ENCODE measurements at regions not wholly inside any gene's neighbourhood (a gene's known extent, or its start where the extent isn't known, plus 50 kb on each side); places are given as distances from the start of the nearest gene placed in this dataset.

GRCh38 chr18:39753178-39753577 is 2187.6 kb upstream of the CELF4 start:
- DNase-seq, result no peak

DNA sequence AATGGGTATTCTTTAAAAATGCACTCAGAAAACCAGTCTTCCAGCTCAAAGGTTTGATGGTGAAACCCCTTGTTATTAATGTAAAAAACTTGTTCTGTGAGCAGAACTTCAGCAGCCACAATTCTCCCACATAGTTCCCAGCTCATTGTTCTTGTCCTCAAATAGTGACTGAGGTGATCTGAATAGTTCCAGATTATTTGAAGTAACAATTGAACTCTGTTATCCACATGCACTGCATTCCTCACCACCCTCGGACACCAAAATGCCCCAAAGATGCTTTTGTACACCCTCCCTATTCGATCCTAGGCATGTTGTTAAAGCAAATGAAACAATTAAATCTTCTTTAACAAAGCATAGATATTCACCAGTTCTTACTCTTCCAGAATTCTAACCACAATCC is 2186.8 kb upstream of the CELF4 start:
- no peak for DNase-seq

GRCh38 chr18:39751921-39752320 is 2186.3 kb upstream of the CELF4 start:
- DNase-seq, result no peak

DNA sequence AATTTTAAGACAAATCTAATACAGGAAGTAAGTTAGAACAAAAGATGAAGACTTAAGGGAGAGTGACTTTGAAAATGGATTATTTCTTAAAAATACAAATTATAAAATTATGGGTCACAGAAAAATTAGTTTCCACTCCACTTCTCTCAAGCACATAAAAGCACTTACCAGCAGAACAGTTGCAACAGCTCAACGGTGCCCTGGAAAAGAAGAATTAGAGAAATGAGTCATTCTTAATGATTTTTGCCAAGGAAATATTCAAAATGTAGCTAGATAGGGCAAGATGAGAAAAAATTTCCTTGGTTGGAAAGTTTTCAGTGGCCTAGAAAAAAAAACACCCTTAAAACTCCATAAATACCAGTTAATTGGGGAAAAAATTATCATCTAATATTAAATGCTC is 2185.6 kb upstream of the CELF4 start:
- DNase-seq, result no peak

GRCh38 chr18:39749154-39749553 is 2183.6 kb upstream of the CELF4 start:
- DNase-seq, result no peak

- DNase-seq, result no peak
Observed at GRCh38 chr18:39748727-39749126, 2183.1 kb upstream of the CELF4 start.

DNA sequence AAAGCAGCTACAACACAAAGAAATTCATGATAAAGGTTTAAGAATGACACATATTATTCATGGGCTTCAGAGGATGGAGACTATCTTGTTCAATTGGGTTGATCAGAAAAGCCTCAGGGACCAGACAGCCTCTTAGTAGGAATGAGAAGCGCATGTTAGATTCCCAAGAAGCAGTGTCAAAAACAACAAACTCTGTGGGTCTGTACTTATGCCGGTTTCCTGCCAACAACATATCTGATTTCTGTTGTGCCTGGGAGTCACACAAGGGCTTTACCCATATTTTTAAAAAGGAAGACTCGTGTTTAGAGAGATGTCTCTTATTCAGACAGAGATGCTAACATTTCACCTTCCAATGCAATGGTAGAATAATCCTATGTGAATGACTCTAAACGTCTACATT is 2180.6 kb upstream of the CELF4 start:
- no peak for DNase-seq

DNA sequence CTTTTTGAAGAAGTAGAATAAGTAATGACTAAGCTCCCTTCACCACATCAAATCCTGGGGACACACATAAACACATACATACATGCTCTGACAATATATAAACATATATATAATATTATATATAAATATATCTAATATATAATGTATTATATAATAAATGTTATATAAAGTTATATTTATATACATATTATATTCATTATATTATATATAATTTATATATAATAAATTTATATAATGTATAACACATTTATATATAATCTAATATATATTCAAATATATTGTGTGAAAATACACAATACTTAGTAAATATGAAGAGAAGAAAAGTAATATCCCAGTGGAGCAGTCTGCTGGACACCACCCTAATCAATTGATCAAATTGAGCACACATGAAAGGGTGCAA is 2177.9 kb upstream of the CELF4 start:
- no peak for DNase-seq

GRCh38 chr18:39741755-39742466 is 2176.3 kb upstream of the CELF4 start:
- DNase-seq, result no peak

DNA sequence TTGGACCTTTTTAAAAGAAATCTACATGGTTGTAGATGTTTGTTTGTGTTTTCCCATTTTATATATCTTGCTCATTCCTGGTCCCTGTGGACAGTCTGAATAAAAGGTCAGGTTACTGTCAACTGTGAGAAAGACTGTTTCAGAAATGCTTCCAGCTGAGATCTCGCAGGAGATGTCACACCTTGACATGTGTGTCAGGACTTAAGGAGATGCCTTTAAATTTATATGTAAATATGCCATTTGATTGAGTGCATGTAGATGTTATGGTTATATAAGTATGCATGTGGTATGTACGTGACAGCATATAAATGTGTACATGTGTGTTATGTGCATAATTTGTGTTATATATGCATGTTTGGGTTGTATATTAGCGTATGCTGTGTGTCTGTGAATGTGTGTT is 2172.3 kb upstream of the CELF4 start:
- no peak for DNase-seq

DNA sequence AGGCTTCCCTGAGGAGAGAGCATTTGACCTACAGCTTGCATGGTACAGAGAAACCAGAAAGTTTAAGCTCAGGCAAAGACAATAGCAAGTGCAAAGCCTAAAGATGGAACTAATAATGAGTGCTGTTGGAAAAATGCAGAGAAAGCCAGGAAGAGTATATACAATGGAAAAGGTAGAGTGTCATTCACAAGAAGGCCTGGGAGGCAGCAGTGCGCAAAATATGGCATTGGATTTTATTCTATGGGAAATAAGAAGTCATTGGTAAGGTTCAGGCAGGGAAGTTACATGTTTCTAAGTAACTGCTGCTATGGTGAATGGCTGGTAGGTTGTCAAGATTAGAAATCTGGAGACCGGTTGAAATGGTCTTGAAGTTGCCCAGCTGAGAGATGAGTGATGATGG is 2167.3 kb upstream of the CELF4 start:
- no peak for DNase-seq

- DNase-seq, result no peak
Observed at GRCh38 chr18:39730606-39731005, 2165.0 kb upstream of the CELF4 start.

- peak; percentile 13 for DNase-seq
Observed at GRCh38 chr18:39724652-39725051, 2159.1 kb upstream of the CELF4 start.

DNA sequence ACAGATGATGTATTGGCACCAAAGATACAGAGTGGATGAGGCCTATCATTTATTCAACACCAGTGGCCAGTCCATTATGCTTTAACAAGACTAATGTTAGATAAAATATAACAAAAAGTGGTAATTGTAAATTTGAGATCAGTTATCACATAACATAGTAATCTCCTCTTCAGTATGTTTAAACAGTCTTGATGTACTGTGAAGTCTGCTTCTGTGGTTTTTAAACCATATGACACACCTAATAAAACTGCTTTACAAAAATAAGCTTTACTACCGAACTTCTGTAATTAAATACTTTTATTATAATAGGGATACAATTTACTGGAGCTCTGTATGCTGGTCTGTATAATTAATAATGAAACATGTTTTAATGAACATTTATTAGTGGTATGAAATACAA is 2156.1 kb upstream of the CELF4 start:
- no peak for DNase-seq

GRCh38 chr18:39713961-39714360 is 2148.4 kb upstream of the CELF4 start:
- peak; percentile 3 for DNase-seq

- no peak for DNase-seq
Observed at GRCh38 chr18:39711701-39712100, 2146.1 kb upstream of the CELF4 start.

DNA sequence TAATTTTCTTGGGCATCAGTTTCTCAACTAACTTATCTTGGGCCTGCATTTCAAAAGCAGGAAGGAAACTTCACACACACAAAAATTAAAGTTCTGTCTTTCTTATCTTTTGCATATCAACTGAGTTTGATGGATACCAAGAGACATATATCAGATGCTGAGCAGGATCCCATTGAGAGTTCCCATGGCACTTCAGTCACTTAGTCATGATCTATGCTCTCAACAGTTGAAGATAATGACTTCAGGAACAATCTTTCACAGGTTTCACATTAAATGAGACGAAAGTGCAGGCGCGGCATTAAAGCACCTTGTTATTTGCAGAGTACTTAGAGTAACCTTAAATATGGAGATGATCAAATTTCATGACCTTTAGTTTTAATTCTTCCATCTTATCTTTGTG is 2139.8 kb upstream of the CELF4 start:
- no peak for DNase-seq

DNA sequence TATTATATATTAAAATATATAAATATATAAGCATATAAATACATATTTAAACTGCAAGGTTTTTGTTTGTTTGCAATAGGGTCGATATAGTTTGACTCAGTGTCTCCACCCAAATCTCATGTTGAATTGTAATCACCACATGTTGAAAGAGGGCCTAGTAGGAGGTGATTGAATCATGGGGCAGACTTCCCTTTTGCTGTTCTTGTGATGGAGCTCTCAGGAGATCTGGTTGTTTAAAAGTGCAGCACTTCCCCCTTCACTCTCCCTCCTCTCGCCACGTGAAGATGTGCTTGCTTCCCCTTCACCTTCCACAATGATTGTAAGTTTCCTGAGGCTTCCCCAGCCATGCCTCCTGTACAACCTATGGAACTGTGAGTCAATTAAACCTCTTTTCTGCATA is 2137.3 kb upstream of the CELF4 start:
- DNase-seq, result no peak

- peak; percentile 2 for DNase-seq
Observed at GRCh38 chr18:39701839-39702238, 2136.2 kb upstream of the CELF4 start.

DNA sequence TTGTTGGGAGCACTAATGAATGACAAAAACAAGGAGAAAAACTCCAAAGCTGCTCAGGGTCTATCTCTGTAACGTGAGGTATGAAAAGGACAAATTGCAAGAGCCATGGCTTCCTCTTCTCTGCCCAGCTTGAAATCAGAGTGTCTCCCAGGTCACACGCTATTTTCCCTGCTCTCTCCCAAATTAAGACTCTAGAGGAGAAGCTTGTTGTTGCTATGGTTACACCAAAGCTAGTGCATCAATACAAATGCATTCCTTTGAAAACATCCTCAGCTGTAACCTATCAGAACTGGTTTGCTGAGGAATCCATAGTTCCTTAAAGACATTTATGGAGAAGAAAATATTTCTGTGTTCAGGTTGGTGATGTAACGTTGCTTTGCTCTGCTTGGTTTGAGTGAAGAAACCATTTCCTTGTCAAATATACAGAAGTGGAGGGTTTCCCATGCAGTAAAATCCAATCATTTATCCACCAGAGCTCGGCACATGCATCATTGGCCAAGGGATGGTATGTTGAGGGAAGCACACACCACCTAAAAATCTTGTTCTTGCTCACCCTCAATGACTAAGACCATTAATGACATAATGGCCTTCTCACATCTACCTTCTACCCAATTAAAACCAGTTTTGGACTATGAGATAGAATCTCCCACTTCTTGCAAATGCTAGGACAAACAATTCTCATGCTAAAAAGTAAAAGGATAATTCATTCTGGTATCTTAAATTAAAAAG is 2135.6 kb upstream of the CELF4 start:
- DNase-seq, result peak; percentile 14

DNA sequence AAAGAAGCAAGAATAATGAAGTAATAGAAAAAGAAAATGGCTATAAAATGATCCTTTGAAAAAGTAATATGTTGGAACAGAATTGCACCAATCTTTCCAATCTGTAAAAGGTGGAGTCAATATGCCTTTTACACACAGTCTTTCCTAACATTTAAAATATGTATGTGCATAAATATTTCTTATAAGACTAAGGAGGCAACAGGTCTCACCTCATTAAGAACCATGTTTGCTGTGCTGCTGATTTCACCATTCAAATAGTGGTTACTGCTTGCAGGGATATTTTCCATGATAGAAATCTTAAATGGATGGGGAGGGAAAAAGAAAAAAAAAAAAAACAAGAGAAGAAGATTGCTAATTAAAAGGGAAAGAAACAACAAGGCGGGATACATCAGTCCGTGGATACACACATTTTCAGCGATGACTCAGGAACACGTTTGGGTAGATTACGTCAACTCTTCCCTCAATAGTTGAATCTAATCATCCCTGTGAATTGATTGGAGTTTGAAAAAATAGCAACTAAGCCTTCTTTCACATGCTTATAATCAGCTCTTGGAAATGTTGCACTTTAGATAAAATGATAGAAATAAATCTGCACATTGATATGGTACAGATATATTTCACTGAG is 2133.9 kb upstream of the CELF4 start:
- DNase-seq, result no peak

GRCh38 chr18:39698436-39698835 is 2132.8 kb upstream of the CELF4 start:
- DNase-seq, result peak; percentile 17

DNA sequence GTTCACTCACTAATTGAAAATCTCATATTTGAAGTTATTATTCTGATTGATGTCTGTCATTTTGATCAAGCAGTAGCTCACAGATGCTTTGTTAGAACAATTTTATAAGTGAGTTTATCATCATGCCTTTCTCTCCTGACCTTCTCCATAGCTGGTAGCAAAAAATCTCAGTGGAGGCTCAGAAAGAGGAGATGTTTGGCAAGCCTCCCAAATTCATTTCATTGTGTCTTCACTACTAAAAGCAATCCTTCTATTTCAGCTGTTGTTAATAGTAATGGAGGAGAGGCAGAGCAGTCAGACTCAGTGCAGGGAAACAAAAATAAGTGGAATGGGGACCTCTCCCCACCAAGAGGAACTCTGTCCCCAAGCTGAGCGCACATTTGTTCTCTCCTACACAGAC is 2127.8 kb upstream of the CELF4 start:
- no peak for DNase-seq

DNA sequence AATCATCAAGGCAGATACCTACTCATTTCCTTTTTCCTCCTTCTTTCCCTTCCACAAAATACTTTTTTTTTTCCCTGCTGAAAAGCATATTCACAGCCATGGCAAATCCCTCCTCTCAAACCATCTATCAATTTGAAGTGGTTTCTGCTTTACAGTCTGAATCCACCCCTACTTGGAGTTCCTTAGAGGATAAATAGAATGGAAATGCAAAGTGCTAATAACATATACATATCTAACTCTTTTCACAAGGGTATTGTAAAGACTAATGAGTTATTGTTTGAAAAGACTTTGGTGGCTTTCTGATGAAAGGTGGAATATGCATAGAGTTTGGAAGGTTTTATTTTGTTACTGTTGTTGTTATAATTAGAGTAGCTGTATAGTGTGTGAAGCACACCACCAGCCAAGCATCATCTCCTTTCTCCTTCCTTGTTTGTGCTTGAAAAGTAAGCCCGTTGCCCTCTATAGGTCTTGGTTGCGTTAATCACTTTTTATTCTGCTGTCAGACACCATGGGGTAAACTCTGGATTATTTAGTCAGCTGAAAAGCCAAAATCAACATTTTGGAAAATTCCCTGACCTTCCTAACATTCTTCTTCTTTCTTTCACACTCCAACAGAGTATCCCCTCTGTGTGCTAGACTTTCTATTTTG is 2126.9 kb upstream of the CELF4 start:
- DNase-seq, result no peak

Data from fibroblast of skin of right quadriceps (primary cell).